Heart left ventricle (tissue), 13 donors: ENCODE measurements at regions not wholly inside any gene's neighbourhood (a gene's known extent, or its start where the extent isn't known, plus 50 kb on each side); places are given as distances from the start of the nearest gene placed in this dataset.

ENCODE experiments used
- POLR2A ChIP-seq, 2 donors: fragments of 450-650 bp; IDR thresholded peaks; one replicate each; pipeline ENCODE4 v1.6.1; 2017; ENCODE audit warnings: antibody characterized with exemption in 2 of 2, mild to moderate bottlenecking in 2 of 2, moderate library complexity in 2 of 2
- TF ChIP-seq, protein P1 (sequence below), 12 donors: fragments of 200-600 bp; sonication (generic) in 4 of 12; IDR thresholded peaks; one replicate each; pipeline versions ENCODE4 v1.5.0 to v1.8.0; 2018 to 2022; ENCODE audit warnings: antibody characterized with exemption in 12 of 12, mild to moderate bottlenecking in 5 of 12
- donor health status: ischemic (EF 13 %, LVEDD 7.1; RV severe dilation, severe dysfunction).
- donor health status: DM: no; HTN: yes; CAD: no.
- donor health status: DM: no; HTN: no; CAD: no.
- donor health status: ischemic (EF 25% LVEDD 6.9; RV normal size, moderate dysfunction).
- donor health status: ischemic (EF 25% LVEDD 5.7; RV mildly dilated, moderate dysfunction).
- donor health status: ischemic (EF 35%, LVEDD 5.7; RV mildly dilated, moderate dysfunction).
- donor health status: nonischemic (EF 11% LVEDD 7.7; RV severe dilation, severe dysfunction).
- donor health status: DM: yes; HTN: yes; CAD: no.
- donor health status: PGD.
- donor health status: ischemic (EF 29% LVEDD 5.4; RV normal size, mild dysfunction).
- donor health status: nonischemic (EF 23%, LVEDD 6.1; RV moderate dilation, normal function).

DNA sequence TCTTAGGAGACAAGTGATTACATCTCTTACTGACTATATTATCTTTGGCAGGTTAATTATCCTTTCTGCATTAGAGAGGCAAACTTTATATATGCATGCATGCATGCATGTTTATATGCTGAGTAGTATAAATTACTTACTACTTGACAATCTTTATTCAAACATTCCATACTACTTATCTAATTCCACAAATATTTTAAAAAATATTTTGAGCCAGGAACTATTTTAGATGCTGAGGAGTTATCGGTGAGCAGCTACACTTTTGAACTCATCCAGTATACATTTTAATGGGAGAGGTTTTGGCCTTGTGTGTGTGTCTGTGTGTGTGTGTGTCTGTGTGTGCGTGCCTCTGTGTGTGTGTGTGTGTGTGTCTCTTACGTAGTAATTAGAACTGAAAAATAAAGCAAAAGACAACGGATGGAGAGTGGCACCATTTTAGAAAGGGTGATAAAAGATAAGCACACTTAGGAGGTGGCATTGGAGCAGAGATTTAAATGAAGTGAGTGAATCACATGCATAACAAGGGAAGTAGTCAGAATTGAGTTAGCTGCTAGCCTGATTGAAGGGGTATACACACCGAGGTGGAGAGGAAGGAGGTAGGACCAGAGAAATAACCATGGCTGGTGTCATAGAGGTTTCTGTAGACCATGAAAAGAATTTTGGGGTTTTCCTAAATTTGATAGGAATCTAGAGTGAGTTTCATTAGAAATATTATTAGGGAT lies 1488.4 kb downstream of the MRPL39 start:
- TF ChIP-seq, protein P1, sequence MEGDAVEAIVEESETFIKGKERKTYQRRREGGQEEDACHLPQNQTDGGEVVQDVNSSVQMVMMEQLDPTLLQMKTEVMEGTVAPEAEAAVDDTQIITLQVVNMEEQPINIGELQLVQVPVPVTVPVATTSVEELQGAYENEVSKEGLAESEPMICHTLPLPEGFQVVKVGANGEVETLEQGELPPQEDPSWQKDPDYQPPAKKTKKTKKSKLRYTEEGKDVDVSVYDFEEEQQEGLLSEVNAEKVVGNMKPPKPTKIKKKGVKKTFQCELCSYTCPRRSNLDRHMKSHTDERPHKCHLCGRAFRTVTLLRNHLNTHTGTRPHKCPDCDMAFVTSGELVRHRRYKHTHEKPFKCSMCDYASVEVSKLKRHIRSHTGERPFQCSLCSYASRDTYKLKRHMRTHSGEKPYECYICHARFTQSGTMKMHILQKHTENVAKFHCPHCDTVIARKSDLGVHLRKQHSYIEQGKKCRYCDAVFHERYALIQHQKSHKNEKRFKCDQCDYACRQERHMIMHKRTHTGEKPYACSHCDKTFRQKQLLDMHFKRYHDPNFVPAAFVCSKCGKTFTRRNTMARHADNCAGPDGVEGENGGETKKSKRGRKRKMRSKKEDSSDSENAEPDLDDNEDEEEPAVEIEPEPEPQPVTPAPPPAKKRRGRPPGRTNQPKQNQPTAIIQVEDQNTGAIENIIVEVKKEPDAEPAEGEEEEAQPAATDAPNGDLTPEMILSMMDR (IDR thresholded peaks at IDR 0.05): no peak
- no peak for TF ChIP-seq POLR2A (IDR thresholded peaks at IDR 0.05)
